Gastrocnemius medialis (tissue), 4 donors: ENCODE measurements at regions not wholly inside any gene's neighbourhood (a gene's known extent, or its start where the extent isn't known, plus 50 kb on each side); places are given as distances from the start of the nearest gene placed in this dataset.

Source experiments
- ATAC-seq, 2 donors: fragments of 150-250 bp; one replicate each; pipeline ENCODE4 v1.9.1; 2016
- DNase-seq, 2 donors: peaks; one replicate each; pipeline ENCODE4 v3.0.0-alpha.2; 2019
- H3K27ac ChIP-seq, 4 donors: fragments of 200-600 bp; sonication (generic); 1 replicate in 1 of 4; 2 replicates in 3 of 4; pipeline ENCODE4 v1.5.1; 2016 to 2018; ENCODE audit warnings: mild to moderate bottlenecking in 2 of 4, moderate library complexity in 1 of 4
- H3K27me3 ChIP-seq, 3 donors: fragments of 200-600 bp; sonication (generic) in 2 of 3; 1 replicate in 1 of 3; 2 replicates in 2 of 3; pipeline versions ENCODE4 v1.5.1 to v1.6.0; 2016 to 2019; ENCODE audit warnings: mild to moderate bottlenecking in 1 of 3, moderate library complexity in 1 of 3
- H3K36me3 ChIP-seq, 2 donors: fragments of 200-600 bp; sonication (generic) in 1 of 2; one replicate each; pipeline ENCODE4 v1.5.1; 2017 to 2018
- H3K4me1 ChIP-seq, 2 donors: fragments of 200-600 bp; sonication (generic) in 1 of 2; one replicate each; pipeline ENCODE4 v1.5.1; 2016 to 2017; ENCODE audit warnings: mild to moderate bottlenecking in 2 of 2
- H3K4me3 ChIP-seq, 4 donors: fragments of 200-600 bp; sonication (generic) in 3 of 4; 1 replicate in 1 of 4; 2 replicates in 3 of 4; pipeline ENCODE4 v1.5.1; 2016 to 2019; ENCODE audit warnings: mild to moderate bottlenecking in 2 of 4
- H3K9me3 ChIP-seq, 3 donors: fragments of 200-600 bp; sonication (generic) in 2 of 3; 1 replicate in 1 of 3; 2 replicates in 2 of 3; pipeline ENCODE4 v1.5.1; 2016 to 2019
- POLR2A ChIP-seq, 2 donors: fragments of 450-650 bp; IDR thresholded peaks; one replicate each; pipeline ENCODE4 v1.6.1; 2017; ENCODE audit warnings: antibody characterized with exemption in 2 of 2, mild to moderate bottlenecking in 2 of 2, moderate library complexity in 2 of 2
- in situ Hi-C, 4 donors: fragments of 200-750 bp; cut with MboI; loops; one replicate each; pipeline versions ENCODE4 v1.15.0 to v1.8.0; 2017; ENCODE audit warnings: low sequenced_read_pairs in 4 of 4
- intact Hi-C: fragments of 100-400 bp; cut with DNase I; formaldehyde crosslinking; loops from one replicate; pipeline ENCODE4 v1.15.1; 2023; ENCODE audit warnings: low total_unique reads
- TF ChIP-seq, protein P1 (sequence below), 5 experiments: fragments of 450-650 bp in 3 of 5; fragments of 200-600 bp in 2 of 5; sonication (generic) in 2 of 5; IDR thresholded peaks in 4 of 5; conservative IDR thresholded peaks in 1 of 5; 1 replicate in 4 of 5; 2 replicates in 1 of 5; pipeline ENCODE4 v1.5.1; 2016 to 2019; ENCODE audit warnings: antibody characterized with exemption in 5 of 5, mild to moderate bottlenecking in 3 of 5, moderate library complexity in 3 of 5

DNA sequence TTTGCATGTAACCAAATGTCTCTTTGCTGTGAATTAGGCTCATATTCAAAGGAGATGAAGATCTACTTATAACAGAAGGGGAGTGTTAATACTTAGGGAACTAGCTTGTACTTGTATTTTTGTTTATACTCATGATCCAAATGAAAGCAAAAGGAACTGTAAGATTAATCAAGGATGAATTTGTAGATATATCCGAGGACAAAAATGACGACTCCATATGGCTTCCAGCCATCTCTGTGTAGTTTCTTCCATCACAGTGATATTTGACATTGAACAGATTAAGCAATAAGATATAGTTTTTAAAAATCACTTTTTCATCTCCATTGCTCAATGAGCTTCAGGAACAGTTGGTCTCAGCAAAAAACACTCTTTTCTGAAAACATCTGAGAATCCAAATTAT, 257.4 kb upstream of the CAMK1G start:
- H3K27ac ChIP-seq = no peak overlapping the region
- ATAC-seq = no peak

DNA sequence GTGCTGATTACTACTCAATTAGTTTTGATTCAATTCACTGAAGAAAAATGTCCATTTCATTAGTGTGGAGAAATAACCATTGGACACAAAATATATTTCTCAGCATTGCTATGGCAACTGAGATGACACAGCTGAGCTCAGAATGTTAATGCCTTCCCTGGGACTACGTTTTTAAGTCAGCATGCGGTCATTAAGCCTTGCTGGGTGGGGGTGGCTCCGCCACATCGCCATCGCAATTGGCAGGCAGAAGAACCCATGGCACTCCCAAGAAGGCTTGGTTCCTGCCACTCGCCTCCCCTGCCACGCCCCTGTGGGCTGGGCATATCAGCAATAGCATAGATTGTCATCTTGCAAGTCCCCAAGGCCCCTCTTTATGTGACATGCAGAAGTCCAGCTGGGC, 256.7 kb upstream of the CAMK1G start:
- intact Hi-C loops (no loop called here), in situ Hi-C loops (no loop called here)
- no peak for TF ChIP-seq POLR2A (IDR thresholded peaks at IDR 0.05)
- TF ChIP-seq, protein P1, sequence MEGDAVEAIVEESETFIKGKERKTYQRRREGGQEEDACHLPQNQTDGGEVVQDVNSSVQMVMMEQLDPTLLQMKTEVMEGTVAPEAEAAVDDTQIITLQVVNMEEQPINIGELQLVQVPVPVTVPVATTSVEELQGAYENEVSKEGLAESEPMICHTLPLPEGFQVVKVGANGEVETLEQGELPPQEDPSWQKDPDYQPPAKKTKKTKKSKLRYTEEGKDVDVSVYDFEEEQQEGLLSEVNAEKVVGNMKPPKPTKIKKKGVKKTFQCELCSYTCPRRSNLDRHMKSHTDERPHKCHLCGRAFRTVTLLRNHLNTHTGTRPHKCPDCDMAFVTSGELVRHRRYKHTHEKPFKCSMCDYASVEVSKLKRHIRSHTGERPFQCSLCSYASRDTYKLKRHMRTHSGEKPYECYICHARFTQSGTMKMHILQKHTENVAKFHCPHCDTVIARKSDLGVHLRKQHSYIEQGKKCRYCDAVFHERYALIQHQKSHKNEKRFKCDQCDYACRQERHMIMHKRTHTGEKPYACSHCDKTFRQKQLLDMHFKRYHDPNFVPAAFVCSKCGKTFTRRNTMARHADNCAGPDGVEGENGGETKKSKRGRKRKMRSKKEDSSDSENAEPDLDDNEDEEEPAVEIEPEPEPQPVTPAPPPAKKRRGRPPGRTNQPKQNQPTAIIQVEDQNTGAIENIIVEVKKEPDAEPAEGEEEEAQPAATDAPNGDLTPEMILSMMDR (IDR thresholded peaks at IDR 0.05 in 4 of 5, conservative IDR thresholded peaks at IDR 0.05 in 1 of 5) = no peak
- Histone ChIP-seq H3K27me3 (no peaks in the 10 kb centered on the region), H3K27ac (no peak overlapping the region), H3K4me3 (no peak overlapping the region), H3K36me3 (no peaks in the 10 kb centered on the region), H3K9me3 (no peaks in the 10 kb centered on the region), H3K4me1 (no peaks in the 10 kb centered on the region)
- ATAC-seq = no peak
- no peak for DNase-seq

More for the DNA sequence above, 257.4 kb upstream of the CAMK1G start:
- Histone ChIP-seq H3K4me1 (no peaks in the 10 kb centered on the region), H3K4me3 (no peak overlapping the region), H3K27me3 (no peaks in the 10 kb centered on the region), H3K36me3 (no peaks in the 10 kb centered on the region), H3K9me3 (no peaks in the 10 kb centered on the region)
- intact Hi-C loops (no loop called here), in situ Hi-C loops (no loop called here)
- DNase-seq = no peak
- no peak for TF ChIP-seq POLR2A (IDR thresholded peaks at IDR 0.05)
- TF ChIP-seq, protein P1 (IDR thresholded peaks at IDR 0.05 in 4 of 5, conservative IDR thresholded peaks at IDR 0.05 in 1 of 5) = no peak

DNA sequence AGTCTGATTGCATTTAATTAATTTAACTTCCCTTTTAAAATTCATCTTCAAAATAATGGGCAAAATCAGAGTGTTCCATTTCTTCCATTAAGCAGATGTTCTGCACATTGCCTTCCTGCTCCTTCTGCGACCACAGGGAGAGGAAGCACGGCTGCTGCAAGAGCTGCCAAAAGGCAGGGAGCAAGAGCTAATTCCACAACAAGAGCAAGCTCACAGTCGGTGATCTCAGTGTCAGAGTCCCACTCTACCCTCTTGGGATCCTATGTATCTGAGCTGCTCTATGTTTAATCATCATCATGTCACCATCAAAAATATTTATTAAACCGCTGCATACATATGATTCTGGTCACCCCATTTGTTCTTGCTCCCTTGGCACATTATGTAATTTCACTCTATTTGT, 255.3 kb upstream of the CAMK1G start:
- DNase-seq = no peak
- Histone ChIP-seq H3K27me3 (no peaks in the 10 kb centered on the region), H3K36me3 (no peaks in the 10 kb centered on the region), H3K4me1 (no peaks in the 10 kb centered on the region), H3K4me3 (no peak overlapping the region), H3K27ac (no peak overlapping the region), H3K9me3 (no peaks in the 10 kb centered on the region)
- intact Hi-C loops = no loop called here
- TF ChIP-seq POLR2A (IDR thresholded peaks at IDR 0.05) = no peak
- TF ChIP-seq, protein P1 (IDR thresholded peaks at IDR 0.05 in 4 of 5, conservative IDR thresholded peaks at IDR 0.05 in 1 of 5) = no peak
- in situ Hi-C loops = no loop called here
- ATAC-seq = no peak

DNA sequence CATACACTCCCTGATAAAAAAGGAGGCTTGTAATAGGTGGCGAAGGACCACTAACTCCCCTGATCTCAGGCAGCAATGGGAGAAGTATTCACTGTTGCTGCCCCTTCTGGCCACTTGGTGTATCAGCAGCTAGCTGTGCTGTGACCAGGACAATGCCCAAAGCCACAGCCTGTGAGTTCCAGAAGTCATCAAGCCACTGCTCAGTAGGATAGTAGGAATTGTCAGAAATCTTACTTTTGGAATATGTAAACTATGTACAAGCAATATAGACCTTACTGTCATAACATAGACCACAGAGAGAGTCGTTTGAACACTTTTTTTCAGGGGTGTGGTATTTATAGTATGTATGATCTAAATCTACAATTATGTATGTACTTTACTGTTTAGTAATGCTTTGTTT, 248.3 kb upstream of the CAMK1G start:
- intact Hi-C loops = no loop called here
- ATAC-seq (no peak), DNase-seq (no peak)
- TF ChIP-seq, protein P1 (IDR thresholded peaks at IDR 0.05 in 4 of 5, conservative IDR thresholded peaks at IDR 0.05 in 1 of 5) = no peak
- TF ChIP-seq POLR2A (IDR thresholded peaks at IDR 0.05) = no peak
- in situ Hi-C loops = no loop called here
- H3K9me3 ChIP-seq = no peaks in the 10 kb centered on the region
- no peaks in the 10 kb centered on the region for H3K4me1 ChIP-seq
- no peaks in the 10 kb centered on the region for H3K36me3 ChIP-seq
- no peaks in the 10 kb centered on the region for H3K27me3 ChIP-seq
- H3K4me3 ChIP-seq = no peak overlapping the region
- no peak overlapping the region for H3K27ac ChIP-seq

DNA sequence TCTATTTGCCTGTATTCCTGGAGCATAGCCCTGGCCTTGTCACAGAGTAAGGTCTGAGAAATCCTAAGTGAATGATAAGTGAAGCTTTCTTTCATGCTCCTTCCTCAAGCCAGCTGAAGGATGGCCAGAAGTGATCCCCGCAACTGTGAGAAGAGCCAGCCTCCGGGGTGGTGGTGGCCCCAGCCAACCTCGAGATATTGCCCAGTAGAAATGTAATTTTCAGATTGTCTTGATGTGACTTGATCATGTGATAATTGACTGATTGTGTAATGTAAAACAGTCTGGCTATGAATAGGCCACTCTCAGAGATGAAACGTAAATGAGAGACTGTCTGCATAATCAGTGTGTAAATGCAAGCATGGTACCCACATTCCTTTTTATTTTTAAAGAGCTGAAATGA, 242.4 kb upstream of the CAMK1G start:
- H3K27me3 ChIP-seq = no peaks in the 10 kb centered on the region
- H3K9me3 ChIP-seq = no peaks in the 10 kb centered on the region
- TF ChIP-seq, protein P1 (IDR thresholded peaks at IDR 0.05 in 4 of 5, conservative IDR thresholded peaks at IDR 0.05 in 1 of 5) = no peak
- no peak for TF ChIP-seq POLR2A (IDR thresholded peaks at IDR 0.05)
- no peaks in the 10 kb centered on the region for H3K4me1 ChIP-seq
- in situ Hi-C loops (no loop called here), intact Hi-C loops (no loop called here)
- no peak overlapping the region for H3K4me3 ChIP-seq
- H3K36me3 ChIP-seq = no peaks in the 10 kb centered on the region
- DNase-seq = no peak
- no peak for ATAC-seq
- H3K27ac ChIP-seq = no peak overlapping the region
